ENCODE measurements at regions not wholly inside any gene's neighbourhood (a gene's known extent, or its start where the extent isn't known, plus 50 kb on each side); places are given as distances from the start of the nearest gene placed in this dataset.

DNA sequence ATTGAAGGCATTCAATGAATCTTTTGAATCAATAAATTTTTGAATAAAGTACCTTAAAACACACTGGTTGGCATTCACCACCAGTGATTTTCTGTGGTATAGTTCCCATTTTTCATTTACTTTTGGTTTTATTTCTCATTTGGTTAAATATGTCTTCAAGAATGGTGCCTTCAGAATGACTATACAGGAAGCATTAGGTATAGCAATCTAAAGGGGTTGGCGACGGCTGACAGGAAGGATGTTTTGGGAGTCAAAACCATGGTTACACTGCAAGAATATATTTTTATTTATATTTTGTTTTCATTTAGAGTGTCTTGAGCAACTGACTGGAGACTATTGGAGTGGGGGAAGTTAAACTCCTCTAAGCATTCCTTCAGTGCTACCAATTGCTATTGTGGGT is 235.7 kb downstream of the HTR1A start:
- no peak for DNase-seq (ENCODE audit: low read depth)

GRCh38 chr5:63719147-63719546 is 243.1 kb downstream of the HTR1A start:
- DNase-seq (ENCODE audit: low read depth), result no peak

DNA sequence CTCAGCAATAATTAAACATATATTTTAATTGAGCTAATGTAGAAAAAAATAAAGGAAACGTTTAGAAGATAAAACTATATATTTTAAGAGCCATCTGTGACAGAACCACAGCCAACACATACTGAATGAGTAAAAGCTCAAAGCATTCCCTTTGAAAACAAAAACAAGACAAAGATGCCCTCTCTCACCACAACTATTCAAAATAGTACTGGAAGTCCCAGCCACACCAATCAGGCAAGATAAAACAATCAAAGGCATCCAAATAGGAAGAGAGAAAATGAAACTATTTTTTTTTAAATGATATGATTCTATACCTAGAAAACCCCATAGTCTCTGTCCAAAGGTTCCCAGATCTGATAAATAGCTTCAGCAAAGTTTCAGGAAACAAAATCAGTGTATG is 262.0 kb downstream of the HTR1A start:
- DNase-seq (ENCODE audit: low read depth), result no peak

DNA sequence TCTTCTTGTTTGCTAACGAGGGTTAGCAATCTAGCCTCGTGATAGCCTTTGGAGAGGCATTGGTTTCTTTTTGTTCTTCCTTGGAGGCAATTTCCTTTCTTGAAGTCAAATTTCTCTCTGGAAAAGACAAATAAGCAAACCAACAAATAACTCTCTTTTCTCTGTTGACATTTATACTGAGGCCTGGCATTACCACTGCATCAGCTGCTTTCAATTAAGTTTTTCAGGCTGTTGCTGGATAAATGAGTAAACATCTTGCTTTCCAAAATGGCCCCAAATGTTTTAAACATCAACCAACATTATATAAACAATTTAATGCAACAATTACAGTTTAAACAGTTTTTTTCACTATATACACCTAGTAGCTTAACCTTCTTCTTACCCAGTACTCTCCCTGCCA is 264.4 kb downstream of the HTR1A start:
- DNase-seq (ENCODE audit: low read depth), result no peak

- DNase-seq (ENCODE audit: low read depth), result no peak
Measured at GRCh38 chr5:63690546-63690945, 271.7 kb downstream of the HTR1A start.

DNA sequence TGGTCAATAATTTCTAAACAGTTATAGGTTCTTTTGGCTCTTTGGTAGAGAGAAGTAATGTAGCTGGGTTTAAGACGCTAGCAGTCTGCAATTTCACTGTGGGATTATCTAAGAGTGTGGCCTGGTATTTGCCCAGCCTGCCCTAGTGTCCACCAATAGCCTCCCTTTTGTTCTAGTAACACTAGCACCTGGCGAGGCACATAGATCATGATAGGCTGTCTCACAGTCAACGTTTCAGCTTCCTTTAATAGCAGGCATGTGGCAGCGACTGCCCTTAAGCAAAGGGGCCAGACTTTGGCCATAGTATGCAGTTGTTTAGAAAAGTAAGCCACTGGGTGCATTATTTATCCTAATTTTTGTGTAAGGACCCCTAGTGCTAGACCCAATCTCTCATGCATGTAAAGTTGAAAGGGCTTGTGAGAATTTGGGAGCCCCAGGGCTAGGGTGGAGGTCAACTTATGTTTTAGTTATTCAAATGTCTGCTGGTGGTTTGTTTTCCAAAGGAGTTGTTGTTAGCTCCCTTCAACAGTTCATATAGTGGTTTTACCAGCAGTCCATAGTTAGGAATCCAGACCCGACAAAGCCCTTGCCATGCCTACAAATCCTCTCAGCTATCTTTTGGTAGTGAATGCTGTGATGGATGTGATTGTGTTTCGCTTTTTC is 274.3 kb downstream of the HTR1A start:
- no peak for DNase-seq (ENCODE audit: low read depth)

DNA sequence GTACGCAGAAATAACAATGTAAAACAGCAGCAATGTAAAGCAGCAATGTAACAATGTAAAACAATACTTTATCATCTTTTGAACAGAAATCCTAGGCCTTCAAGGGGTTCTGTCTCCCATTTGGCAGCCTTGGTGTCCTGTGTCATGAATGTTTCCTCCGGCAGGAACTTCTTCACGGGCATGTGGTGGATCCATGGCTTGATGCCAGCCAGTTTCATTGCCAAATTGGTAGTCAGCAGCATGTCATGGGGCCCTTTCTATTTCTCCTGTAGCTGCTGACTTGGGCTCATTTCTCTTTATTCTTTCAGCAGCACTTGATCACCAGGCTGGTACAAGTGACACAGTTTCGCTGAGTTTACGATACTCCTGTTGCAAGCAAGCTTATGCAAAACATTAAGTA is 275.3 kb downstream of the HTR1A start:
- DNase-seq (ENCODE audit: low read depth), result no peak

DNA sequence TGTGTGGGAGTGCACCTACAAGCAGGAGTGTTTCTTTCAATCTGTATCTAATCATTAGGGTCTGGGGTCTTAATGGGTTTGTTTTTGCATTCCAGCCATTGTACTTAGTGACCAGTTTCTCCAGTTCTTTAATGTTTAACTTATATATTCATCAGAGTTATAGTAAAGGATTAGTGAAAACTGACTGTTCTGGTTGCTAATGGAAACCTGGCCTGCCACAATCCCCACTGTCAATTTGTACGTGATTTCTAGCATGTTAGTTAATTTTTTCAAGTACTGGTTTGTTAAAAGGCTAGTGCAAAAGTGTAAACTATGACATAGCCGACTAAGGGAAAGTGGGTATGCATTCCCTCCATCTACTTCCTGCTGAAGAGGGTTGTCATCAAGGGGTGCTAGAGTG is 276.1 kb downstream of the HTR1A start:
- DNase-seq (ENCODE audit: low read depth), result no peak

GRCh38 chr5:63685454-63685853 is 276.8 kb downstream of the HTR1A start:
- DNase-seq (ENCODE audit: low read depth), result no peak

DNA sequence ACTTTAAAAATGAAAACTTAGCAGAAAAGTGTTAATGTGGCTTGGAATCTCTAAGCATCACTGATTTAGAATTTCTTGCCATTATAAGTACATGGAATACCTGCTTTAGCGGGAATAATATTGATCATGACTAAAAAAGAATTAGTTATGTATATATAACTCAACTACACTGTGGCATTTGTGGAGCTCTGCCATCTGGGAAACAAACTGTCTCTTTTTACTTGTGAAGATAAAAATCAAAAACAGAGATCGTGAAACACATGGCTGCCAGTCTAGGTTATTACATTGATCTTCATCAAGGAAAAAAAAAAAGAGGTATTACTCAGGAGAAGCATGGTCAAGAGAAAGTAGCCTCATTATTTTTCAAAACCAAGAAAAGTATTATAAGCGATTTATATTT is 287.4 kb downstream of the HTR1A start:
- DNase-seq (ENCODE audit: low read depth), result no peak

DNA sequence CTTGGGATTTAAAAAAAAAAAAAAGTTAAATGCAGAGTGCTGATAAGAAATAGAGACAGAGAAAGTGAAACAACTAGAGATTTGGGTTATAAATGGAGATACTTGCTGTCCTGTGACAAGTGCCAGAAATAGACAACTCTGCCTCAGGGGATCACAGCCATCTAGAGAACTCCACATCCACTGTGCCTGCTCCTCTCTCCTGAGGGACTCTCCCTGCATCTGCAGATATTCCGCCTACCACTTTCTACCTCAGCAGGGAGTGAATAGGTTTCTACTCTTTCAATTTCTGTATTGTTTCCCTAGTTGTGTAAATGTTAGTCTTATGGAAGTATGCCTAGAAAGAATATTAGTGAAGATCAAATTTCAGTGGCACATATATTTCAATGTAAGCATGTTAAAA is 307.2 kb downstream of the HTR1A start:
- no peak for DNase-seq (ENCODE audit: low read depth)

DNA sequence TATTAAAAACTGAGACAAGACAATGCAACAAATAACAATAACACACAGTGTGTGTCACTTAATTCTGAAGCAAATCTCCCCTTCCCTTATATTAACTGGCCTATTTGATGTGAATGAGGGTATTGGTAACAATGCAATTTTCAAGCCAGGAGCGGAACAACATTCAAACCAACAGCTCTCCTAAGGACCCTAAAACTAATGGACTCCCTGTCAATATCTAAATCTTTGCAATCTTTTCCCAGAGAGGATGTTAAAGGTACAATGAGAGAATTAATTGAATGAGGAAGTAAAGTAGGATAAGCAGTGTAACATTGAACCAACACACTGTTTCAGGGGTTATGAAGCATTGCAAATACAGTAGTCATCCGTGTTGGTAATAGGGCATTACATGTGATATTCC is 311.7 kb downstream of the HTR1A start:
- DNase-seq (ENCODE audit: low read depth), result no peak

DNA sequence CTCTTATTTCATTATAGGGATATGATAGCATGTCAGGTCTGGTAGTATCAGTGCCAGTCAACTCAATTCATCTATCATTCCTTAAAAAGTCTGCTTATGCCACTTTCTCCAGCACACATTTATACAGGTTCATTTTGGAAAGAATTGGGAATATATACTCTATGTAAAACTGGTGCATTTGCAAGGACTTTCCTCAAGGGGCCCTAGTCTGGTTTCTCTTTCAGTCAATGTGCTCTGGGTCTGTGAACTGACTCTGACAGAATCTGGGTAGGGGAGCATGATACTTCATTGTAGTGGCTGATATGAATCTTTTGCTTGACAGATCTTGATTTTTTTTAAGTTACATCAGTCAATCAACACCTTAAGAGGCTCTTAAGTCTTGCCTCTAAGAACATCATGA is 313.9 kb downstream of the HTR1A start:
- no peak for DNase-seq (ENCODE audit: low read depth)

GRCh38 chr5:63629951-63630630 is 332.2 kb downstream of the HTR1A start:
- DNase-seq (ENCODE audit: low read depth), result no peak

GRCh38 chr5:63613442-63613841 is 348.8 kb downstream of the HTR1A start:
- DNase-seq (ENCODE audit: low read depth), result no peak

GRCh38 chr5:63603996-63604395 is 358.2 kb downstream of the HTR1A start:
- DNase-seq (ENCODE audit: low read depth), result no peak

GRCh38 chr5:63602971-63603370 is 359.3 kb downstream of the HTR1A start:
- DNase-seq (ENCODE audit: low read depth), result no peak

GRCh38 chr5:63596254-63596653 is 366.0 kb downstream of the HTR1A start:
- no peak for DNase-seq (ENCODE audit: low read depth)

DNA sequence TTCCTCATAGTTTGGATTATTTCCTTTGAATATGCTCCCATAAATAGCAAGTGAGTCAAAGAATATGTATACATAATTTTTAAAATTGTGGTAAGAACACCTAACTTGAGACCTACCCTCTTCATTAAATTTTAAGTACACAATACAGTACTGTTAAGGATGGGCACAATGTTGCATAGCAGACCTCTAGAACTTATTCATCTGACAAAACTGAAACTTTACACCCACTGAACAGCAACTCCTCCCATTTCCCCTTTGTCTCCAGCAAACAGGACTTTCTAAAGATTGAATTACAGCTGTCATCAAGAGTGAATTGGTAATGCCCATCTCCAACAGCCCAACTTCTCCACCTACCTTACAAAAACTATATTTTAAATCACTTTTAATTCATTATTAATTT is 388.9 kb downstream of the HTR1A start:
- no peak for DNase-seq (ENCODE audit: low read depth)

GRCh38 chr5:63572740-63573139 is 389.5 kb downstream of the HTR1A start:
- no peak for DNase-seq (ENCODE audit: low read depth)

DNA sequence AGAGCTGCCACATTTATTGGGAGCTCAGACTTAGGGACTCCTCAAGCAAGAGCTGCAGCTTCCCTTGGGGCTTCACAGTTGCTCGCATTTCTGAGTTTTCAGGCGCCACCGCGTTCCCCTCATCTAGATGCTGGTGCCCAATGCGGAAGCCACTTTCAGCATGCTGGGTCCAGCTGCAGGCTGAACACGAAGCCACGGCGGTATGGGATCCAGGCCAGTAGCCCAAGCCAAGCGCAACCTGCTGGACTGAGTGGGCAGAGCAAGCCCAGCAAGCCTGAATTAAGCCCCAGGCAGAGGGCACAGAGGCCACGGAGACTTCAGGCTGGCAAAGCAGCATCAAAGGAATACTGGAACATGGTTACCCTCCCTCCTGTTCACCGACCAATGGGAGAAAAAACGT is 391.5 kb downstream of the HTR1A start:
- no peak for DNase-seq (ENCODE audit: low read depth)

GRCh38 chr5:63564789-63565188 is 397.5 kb downstream of the HTR1A start:
- no peak for DNase-seq (ENCODE audit: low read depth)

DNA sequence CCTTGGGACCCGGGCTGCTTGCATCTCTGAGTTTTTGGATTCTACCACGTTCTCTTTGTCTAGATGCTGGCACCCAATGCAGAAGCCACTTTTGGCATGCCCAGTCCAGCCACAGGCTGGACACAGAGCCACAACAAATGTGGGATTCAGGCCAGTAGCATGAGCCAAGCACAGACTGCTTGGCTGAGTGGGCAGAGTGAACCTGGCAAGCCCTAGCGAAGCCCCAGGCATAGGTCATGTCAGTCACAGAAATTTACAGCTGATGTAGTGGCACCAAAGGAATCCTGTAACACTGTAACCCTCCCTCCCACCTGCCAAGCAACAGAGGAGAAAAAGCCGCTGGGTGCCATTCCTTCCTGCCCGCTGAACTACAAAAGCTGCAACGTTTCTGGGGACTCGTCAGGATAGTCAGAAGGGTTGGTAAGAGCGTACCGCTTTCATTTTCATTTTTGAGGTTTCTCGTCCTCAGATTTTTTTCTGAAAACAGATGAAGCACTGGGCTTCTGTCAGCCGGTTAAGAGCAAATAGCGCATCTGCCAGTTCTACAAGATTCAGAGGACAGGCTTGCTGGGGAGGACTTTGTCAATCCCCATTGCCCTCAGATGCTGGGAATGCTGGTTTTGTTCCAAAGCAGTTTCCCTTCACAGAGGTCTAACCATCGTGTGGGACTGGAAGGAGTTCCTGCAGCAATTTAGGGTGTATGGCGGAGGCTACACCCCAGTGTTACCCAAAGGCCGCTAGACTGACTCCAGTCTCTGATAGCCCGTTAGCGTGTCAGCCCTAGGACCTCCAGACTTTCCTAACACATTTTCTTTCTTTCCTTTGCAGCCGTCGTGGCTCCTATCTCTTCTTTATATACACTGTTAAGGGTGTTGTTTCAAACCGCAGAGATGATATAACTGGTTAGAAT is 399.0 kb downstream of the HTR1A start:
- DNase-seq (ENCODE audit: low read depth), result no peak

Measured in amniotic epithelial cell (primary cell).